ENCODE measurements at regions not wholly inside any gene's neighbourhood (a gene's known extent, or its start where the extent isn't known, plus 50 kb on each side); places are given as distances from the start of the nearest gene placed in this dataset.

- no peak for TF ChIP-seq CTCF (IDR thresholded peaks at IDR 0.05; ENCODE audit: poor library complexity)
- TF ChIP-seq EZH2 (IDR thresholded peaks at IDR 0.05; ENCODE audit: borderline replicate concordance): no peak
Measured at GRCh38 chr9:81480828-81481604, 208.3 kb downstream of the TLE1 start.

All from hepatocyte (in vitro differentiated cells).